ENCODE measurements at regions not wholly inside any gene's neighbourhood (a gene's known extent, or its start where the extent isn't known, plus 50 kb on each side); places are given as distances from the start of the nearest gene placed in this dataset.

- TF ChIP-seq, protein P1, sequence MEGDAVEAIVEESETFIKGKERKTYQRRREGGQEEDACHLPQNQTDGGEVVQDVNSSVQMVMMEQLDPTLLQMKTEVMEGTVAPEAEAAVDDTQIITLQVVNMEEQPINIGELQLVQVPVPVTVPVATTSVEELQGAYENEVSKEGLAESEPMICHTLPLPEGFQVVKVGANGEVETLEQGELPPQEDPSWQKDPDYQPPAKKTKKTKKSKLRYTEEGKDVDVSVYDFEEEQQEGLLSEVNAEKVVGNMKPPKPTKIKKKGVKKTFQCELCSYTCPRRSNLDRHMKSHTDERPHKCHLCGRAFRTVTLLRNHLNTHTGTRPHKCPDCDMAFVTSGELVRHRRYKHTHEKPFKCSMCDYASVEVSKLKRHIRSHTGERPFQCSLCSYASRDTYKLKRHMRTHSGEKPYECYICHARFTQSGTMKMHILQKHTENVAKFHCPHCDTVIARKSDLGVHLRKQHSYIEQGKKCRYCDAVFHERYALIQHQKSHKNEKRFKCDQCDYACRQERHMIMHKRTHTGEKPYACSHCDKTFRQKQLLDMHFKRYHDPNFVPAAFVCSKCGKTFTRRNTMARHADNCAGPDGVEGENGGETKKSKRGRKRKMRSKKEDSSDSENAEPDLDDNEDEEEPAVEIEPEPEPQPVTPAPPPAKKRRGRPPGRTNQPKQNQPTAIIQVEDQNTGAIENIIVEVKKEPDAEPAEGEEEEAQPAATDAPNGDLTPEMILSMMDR (IDR thresholded peaks at IDR 0.05), result no peak
- TF ChIP-seq POLR2A (IDR thresholded peaks at IDR 0.05), result no peak
These were observed 196.6 kb downstream of the OTOR start for GRCh38 chr20:16944745-16945144.

Measured in vagina (tissue), 2 donors.